ENCODE measurements at regions not wholly inside any gene's neighbourhood (a gene's known extent, or its start where the extent isn't known, plus 50 kb on each side); places are given as distances from the start of the nearest gene placed in this dataset.

DNA sequence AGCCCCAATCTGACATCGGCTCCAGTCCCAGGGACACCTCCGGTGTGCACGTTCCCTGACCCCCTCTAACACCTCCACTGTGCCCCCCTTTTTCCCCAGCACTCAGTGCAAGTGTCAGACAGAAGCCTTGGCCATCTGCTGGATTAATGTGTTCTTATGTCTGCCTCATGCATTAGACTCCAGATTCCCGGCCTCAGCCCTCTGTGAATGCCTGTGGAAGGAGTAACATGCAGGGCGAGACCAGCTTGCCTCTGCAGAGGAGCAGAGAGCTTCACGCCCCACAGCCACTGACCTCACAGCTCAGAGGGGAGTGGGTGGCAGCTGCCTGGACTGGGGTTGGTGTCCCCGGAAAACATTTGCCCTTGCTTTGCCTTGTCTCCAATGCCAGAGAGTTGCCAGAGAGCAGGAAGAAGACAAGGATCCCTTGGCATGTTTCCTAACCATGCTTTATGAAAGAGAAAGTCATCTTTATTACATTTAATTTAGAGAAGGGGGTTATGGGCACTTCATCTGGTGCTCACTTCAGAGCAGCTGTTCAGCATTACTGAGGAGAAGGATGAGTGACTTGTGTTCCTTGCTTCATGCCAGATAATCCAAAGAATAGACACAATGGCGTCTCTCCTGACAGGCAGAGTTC lies 91.6 kb upstream of the CXCL12 start:
- no peak for DNase-seq (ENCODE audit: low read depth in 2 of 3, low spot score in 1 of 3)

DNA sequence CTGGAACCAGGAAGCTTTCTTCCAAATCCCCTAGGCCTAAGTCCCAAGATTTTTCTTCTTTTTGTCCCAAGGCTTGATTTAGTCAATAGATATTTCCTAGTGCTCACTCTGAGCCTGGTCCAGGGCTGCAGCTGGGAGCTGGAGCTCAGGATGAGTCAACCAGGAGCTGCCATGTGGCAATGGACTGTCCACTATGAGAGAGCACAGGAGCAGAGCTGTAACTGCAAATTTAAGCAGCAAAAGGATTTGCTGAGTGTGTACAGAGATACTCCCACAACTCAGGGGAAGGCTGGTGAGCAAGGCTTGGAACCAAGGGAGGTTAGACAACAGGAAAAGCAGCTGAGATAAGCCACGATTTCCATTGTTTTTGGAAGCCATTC lies 92.1 kb upstream of the CXCL12 start:
- no peak for DNase-seq (ENCODE audit: low read depth in 2 of 3, low spot score in 1 of 3)

DNA sequence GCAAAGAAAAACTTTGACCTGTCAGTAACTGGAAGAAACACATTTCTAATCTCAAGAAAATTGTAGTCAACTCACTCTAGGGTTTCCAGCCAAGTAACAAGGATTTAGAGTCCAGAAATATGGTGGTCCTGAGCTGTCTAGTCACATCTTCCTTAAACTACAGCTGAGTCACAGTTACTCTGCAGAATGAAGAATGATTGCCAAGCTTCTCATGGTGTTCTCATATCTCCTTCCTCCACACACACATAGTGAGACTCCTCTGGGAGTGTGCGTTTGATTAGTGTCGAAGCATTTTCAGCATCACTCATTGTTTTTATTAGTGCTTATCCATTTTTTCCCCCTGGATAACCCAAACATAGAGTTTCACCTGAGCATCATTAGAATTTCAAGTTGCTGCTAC lies 93.1 kb upstream of the CXCL12 start:
- DNase-seq (ENCODE audit: low read depth in 2 of 3, low spot score in 1 of 3) = no peak

DNA sequence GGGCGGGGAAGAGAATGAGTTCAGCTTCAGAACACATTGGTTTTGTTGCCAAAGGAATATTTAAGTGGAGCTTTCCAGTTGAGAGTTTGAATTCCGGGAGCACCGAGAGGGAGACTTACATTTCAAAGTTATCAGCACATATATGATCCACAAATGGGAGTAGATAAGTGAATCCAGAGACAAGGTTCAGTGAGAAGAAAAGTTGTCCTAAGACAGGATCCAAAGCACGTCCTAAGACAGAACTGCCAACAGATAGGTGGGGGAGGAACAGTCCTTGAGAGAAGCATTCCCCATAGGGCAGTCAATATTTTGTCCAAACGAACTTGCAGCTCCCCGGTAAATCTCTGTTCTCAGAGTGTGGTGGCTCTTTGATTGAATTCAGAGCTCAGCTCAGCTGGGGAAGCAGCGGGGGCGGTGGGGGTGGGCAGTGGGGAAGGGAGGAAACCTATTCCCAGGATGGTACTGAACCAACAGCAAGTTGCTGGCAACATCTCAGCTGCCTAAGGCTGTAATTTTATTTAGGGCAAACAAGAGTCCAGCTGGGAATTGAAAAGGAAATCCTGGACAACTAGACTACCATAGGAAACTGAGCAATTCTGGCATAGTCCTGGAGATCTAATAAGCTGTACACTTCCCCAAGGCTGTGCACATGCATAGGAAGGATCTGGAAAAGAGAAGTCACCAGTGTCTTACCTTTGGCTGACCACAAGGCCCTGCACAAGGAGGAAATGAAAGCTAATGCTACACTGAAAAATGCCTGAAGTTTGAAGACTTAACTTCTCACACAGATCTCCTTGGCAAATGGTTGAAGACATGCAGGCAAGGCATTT lies 94.2 kb upstream of the CXCL12 start:
- DNase-seq (ENCODE audit: low read depth in 2 of 3, low spot score in 1 of 3) = no peak

DNA sequence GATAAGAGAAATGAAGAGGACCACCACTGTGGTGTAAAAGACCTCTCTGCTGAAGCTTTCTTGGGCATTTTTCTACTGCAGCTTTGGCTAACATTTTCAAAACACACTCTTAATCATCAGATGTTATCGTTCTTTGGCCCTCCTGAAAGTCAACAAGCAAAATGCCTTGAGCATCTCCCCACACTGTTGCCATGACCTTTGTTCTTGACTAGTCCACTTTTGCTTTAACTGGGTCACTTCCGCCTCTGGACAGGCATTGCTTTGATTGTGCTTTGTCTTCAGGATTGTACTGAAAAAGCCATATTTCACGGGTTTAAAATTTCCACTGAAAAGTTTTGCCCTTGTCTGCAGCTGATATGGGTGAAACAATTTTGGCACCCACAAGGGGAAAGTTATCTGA lies 107.8 kb upstream of the CXCL12 start:
- DNase-seq (ENCODE audit: low read depth in 2 of 3, low spot score in 1 of 3) = no peak

DNA sequence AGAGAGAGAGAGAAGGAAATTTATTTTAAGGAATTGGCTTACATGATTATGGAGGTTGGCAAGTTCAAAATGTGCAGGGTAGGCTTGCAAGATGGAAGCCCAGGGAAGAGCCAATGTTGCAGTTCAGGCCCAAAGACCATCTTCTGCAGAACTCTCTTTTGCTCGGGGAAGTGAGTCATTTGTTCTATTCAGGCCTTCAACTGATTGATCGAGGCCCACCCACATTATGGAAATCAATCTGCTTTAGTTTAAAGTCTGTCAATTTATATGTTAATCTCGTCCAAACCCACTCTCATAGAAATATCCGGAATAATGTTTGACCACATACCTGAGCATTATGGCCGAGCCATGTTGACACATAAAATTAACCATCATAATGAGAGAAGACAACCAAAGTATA lies 113.3 kb upstream of the CXCL12 start:
- DNase-seq (ENCODE audit: low read depth in 2 of 3, low spot score in 1 of 3) = no peak

DNA sequence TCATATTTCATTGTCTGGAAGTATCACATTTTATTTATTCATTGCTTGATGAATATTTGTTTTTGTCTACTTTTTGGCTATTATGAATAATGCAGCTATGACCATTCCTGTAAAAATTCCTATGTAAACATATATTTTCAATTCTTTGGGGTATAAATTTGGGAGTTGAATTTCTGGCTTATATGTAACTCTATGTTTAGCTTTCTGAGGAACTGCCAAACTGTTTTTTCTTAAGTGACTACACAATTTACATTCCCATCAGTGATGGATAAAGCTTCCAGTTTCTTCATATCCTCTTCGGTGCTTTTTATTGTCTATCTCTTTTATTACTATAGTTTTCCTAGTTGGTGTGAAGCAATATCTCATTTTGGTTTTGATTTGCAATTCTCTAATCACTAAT lies 115.6 kb upstream of the CXCL12 start:
- DNase-seq (ENCODE audit: low read depth in 2 of 3, low spot score in 1 of 3) = no peak

DNA sequence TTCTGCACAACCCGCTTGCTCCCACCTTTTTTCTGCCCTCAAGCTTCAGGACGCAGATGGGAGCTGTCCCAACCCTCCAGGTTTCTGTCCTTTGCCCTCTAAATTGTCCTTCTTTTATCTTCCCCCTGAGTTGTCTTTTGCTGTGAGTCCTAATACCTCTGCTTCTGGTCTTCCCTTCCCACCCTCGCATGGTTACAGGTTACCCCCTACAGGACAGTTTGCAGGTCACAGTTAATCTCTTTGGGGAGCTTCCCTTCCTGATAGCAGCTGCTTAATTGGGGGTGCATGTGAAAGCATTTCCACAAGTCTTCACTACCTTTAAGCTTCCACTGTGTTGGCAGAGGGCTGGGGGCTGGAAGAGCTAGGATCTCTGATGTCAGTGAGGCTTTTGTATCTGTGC lies 121.5 kb upstream of the CXCL12 start:
- no peak for DNase-seq (ENCODE audit: low read depth in 2 of 3, low spot score in 1 of 3)

DNA sequence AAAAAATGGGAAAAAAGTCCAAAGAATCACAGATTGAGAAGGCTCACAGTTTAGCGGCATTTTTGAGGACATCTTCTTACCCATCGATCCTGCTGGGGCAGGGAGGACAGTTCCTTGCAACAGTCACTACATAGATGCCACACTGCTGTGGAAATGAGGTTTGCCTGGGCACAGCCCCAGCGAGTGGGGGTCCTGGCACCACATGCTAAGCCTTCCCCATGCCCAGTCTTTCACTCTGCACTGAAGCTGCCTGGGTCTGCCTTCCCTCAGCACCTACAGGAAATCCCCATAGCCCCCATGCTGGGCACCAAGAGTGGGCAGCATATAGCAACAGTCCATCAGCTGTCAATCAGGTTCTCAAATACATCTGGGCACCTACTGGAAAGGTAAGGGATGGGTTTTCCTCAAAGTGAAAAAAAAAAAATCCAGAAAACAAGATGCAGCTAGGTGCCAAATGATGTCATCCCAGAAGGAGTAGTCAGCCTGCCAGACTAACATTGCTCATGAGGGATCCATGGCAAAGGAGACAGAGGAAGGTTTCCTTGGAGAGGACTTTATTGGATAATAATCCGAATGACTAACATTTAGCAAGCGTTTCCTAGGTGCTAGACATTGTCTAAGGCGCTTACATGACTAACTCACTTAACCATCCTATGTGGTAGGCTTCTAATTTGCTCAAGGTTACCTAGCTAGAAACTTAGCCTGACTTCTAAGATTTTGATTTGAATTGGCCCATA lies 125.7 kb upstream of the CXCL12 start:
- DNase-seq (ENCODE audit: low read depth in 2 of 3, low spot score in 1 of 3) = no peak

DNA sequence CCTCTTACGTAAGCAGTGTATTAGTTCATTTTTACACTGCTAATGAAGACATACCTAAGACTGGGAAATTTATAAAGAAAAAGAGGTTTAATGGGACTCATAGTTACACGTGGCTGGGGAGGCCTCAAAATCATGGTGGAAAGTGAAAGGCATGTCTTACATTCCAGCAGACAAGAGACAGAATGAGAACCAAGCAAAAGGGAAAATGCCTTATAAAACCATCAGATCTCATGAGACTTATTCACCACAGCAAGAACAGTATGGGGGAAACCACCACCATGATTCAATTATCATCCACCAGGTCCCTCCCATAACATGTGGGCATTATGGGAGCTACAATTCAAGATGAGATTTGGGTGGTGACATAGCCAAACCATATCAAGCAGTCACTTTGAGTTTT lies 126.3 kb upstream of the CXCL12 start:
- DNase-seq (ENCODE audit: low read depth in 2 of 3, low spot score in 1 of 3) = no peak

DNA sequence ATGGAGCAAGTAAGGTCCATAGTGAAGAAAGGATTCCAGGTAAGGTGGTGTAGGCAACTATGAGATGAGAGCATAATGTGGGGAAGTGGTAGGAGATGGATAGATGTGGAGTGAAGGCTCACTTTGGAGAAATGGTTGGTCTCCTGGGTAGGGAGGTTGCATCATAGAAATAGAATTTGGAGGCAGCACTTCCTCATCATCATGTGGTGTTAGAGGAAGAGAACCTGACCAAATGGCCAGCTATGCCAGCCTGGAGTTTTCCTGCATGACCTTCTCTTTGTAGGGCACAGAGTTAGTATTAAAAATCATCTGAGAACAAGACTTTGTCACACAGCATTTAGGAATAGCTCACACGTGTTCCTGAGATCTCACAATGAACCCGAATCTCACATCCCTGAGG lies 126.7 kb upstream of the CXCL12 start:
- no peak for DNase-seq (ENCODE audit: low read depth in 2 of 3, low spot score in 1 of 3)

DNA sequence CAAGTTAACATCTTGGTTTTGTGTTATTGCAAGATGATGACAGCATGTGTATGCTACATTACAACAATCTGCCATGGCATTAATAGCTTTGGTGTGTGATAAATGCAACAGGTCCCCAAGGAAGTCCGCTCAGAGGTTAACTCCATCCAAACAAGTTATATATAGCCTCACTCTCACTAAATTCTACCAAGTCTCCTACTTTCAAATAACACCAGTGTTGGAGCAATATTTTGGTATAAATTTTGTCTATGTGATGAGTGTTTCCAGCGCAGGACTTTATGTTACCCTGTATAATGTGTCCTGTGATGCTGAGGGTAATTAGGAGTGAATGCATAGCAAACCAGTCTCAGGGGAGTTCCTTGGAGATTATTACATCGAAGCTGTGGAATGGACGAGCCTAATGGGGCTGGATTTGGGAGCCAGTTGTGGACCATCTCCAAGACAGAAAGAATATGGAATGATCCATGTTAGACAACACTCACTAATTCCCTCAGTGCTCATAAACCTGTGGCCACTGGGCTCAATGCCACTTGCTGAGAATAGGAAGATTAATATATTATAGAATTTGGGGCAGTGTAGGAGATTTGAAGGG lies 127.6 kb upstream of the CXCL12 start:
- no peak for DNase-seq (ENCODE audit: low read depth in 2 of 3, low spot score in 1 of 3)

DNA sequence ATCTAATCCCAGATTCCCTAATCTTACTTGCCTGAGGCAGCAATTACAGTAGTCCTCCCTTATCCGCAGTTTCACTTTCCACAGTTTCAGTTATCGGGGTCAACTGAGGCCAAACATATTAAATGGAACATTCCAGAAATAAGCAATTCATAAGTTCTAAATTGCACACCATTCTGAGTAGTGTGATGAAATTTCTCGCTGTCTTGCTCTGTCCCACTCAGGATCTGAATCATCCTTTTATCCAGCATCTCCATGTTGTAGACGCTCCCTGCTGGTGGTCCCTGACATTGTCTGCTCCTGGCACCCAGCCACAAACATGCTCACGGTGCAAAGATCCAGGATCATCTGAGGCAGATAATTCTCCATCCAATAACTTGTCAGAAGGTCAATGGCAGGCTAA lies 128.7 kb upstream of the CXCL12 start:
- DNase-seq (ENCODE audit: low read depth in 2 of 3, low spot score in 1 of 3) = no peak

DNA sequence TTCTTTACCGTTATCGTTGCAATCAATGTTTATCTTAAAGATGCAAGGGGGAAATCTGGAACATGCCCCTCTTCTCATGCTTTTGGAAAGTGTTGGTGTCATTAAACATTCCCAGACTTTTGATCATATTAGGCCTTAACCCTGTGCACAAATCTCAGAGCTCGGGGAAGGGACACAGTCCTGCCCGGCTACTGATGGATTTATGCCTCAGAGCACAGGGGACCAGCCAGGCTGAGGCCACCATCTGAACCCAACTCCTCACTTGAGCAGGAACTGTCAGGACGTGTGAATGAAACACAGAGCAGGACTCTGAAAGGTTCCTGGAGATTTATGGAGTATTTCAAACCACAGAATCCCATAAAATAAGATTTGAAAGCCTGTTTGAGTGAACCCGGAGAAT lies 132.0 kb upstream of the CXCL12 start:
- DNase-seq (ENCODE audit: low read depth in 2 of 3, low spot score in 1 of 3) = no peak

DNA sequence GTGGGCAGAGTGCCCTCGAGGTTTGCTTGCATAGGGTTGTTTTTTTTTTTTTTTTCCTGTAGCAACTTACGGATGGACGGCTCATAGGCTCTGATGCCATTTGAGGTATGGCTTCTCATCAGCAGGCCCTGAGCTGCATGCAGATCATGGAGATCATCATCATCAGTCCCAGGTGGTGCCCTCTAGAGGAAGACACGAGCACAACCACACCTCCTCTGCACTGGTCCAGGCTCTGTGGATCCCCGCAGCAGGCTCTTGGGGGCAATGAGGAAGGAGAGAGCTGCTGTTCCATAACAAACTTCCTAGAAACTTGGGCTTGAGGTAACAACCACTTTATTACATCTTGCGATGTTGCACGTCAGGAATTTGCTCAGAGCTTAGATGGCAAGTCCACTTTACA lies 132.7 kb upstream of the CXCL12 start:
- DNase-seq (ENCODE audit: low read depth in 2 of 3, low spot score in 1 of 3) = no peak

DNA sequence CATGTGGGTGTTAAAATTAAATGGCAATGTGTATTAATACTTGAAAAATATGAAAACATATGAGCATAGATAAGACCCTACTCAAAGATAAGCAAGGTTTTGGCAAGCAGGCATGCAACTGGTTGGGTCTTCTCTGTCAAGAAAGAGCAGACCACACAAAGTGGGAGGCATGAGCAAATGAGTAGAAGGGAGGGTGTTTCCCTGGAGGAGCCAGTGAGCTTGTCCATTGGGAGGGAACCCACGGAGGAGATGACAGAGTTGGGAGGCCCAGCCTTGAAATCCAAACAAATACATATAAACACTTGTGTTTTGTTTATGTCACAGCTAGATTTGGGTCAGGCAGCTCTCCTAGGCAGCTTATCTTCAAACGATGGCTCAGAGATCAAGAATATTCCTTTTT lies 134.5 kb upstream of the CXCL12 start:
- DNase-seq (ENCODE audit: low read depth in 2 of 3, low spot score in 1 of 3) = no peak

DNA sequence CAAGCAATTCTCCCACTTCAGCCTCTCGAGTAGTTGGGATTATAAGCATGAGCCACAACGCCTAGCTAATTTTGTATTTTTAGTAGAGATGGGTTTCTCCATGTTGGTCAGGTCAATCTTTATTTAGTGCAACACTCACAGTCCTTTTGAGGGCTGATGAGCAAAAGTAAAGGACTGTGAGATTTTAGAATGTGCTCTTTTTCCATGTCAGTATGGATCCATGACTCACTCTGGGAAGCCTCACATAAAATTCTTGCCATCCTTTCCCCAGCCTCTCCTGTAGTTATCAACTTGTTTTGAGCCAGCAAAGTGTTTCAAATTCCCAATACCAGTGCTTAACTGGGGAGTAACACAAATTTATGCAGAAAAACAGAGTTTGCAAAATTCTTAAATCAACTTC lies 135.8 kb upstream of the CXCL12 start:
- no peak for DNase-seq (ENCODE audit: low read depth in 2 of 3, low spot score in 1 of 3)

DNA sequence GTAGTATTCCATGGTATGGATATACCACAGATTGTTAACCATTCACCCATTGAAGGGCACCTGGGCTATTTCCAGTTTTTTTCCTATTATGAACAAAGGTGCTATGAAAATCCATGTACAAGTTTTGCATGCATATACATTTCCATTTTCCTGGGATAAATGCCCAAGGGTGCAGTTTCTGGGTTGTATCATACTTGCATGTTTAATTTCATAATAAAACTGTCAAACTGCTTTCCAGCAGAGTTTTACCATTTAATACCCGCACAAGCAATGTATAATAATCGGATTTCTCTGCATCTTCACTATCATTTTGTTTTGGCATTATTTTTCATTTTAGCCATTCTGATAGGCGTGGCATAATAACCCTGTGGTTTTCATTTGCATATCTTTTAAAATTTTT lies 154.3 kb upstream of the CXCL12 start:
- no peak for DNase-seq (ENCODE audit: low read depth in 2 of 3, low spot score in 1 of 3)

DNA sequence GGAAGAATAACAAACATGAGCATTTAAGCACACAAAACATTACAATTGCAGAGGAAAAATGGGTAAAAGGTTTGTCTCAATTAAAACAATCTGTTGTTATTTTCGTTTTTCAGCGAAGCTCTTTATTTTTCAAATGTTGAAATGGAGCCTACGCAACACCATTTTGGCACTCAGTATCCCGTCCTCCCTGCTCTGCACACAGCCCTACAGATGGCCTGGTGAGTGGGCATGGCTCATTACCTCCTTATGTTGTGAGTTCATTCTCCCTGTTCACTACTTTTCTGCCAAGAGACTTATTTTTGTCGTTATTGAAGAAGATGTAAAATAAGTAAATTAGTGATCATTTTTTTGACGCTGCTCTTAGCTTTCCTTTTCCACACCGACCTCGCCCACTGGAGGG lies 167.8 kb upstream of the CXCL12 start:
- no peak for DNase-seq (ENCODE audit: low read depth in 2 of 3, low spot score in 1 of 3)

DNA sequence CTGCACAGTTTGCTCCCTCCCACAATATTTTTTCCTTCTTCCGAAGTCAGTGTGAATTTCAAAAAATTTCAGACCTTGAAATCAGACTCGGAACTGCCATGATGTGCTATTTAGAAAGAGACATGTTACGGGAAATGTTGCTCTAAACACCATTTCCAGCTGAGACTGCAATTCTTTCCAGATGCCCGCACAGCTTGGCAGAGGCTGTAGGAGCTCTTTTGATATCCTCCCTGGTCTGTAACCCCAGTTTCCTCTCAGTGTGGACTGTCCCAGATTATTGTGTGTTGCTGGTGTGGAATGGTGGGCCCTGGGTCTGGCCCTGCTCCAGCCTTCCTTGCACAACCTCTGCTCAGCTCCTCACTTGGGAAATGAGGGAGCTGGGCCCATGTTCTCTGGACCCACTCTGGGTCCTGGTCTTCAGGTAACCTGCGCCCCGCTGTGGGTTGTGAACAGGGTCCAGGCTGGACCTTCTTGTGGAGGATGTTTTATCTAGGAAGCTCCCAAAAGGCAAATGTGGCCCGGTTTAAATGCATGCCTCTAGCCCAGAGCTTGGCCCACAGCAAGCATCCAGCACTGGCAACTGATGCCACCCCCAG lies 172.8 kb upstream of the CXCL12 start:
- no peak for DNase-seq (ENCODE audit: low read depth in 2 of 3, low spot score in 1 of 3)

DNA sequence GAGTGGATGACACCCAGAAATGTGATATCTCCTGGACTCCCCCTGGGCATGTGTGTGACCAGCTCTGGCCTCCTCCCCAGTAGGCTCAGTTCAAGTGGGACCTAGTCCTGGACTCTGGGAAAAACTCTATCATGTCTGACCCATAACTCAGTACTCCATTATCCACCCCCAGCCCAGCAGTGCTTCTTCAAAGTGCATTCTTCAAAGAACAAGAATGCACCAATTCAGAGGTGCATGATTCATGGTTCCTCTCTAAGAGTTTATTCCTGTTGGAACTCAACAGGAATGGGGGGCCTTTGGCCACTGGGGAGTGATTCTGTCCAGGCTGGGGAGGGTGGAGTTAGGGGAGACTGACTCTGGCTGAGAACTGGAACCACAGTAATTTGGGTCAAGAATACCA lies 173.6 kb upstream of the CXCL12 start:
- no peak for DNase-seq (ENCODE audit: low read depth in 2 of 3, low spot score in 1 of 3)

DNA sequence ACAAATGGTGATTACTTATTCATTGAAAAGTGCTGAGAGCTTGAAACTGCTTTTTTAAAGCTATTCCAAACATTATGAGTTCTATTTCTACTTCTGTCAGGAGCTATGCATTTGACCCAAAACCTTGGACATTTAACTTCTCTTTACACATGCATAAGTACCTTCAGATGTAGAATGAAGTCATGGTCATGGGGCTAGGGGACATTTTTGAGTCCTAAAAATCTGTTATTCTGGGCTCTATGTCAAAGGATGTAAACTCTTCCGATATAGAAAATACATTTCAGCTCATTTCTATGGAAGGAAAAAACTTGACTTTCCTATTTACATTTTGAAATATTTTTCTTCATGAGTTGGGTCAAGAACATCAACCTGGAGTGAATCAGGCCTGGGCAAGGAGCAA lies 179.5 kb upstream of the CXCL12 start:
- DNase-seq (ENCODE audit: low read depth in 2 of 3, low spot score in 1 of 3) = no peak

All from stimulated activated CD4-positive, alpha-beta T cell treated with anti-CD3 and anti-CD28 coated beads, Interleukin-12 subunit alpha, Interleukin-12 subunit beta, amount 100 ng/mL, for 48 hours (primary cell).